ENCODE measurements at regions not wholly inside any gene's neighbourhood (a gene's known extent, or its start where the extent isn't known, plus 50 kb on each side); places are given as distances from the start of the nearest gene placed in this dataset.

DNA sequence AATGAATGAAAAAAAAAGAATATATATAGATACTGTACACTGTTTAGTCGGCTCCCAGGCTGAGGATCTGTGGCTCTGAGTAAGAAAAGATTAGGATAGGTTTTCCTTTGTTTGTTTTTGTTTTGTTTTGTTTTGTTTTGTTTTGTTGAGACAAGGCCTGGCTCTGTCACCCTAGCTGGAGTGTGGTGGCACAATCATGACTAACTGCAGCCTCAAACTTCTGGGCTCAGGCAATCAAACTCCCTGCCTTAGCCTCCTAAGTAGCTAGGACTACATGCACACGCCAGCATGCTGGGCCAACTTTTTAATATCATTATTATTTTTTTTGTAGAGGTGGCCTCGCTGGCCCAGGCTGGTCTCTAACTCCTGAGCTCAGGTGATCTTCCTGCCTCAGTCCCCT is 87.9 kb upstream of the PTBP2 start:
- intact Hi-C loops (cut with DNase I): no loop called here

DNA sequence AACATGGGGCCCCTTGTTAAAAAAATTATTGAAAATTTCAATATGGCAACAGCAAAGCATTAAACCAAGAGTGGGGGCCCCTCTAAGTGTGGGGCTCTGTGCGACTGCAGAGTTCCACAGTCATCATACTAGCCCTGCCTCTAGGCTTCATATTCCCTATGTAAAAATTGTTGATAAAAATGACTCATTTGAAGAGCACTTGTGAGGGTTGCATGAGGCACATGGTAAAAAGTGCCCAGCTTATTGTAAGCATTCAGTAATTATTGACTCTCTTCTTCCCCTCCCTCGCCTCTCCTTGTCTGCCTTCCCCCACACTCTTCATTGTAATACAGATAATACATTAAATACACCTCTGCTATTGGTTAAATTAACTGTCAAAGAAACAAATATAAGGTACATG is 86.7 kb upstream of the PTBP2 start:
- intact Hi-C loops (cut with DNase I): no loop called here

More for the DNA sequence above, 87.9 kb upstream of the PTBP2 start:
- no peak for DNase-seq (ENCODE audit: low spot score)

GRCh38 chr1:96641282-96641681 is 80.3 kb upstream of the PTBP2 start:
- DNase-seq (ENCODE audit: low spot score): no peak
- intact Hi-C loops (cut with DNase I): no loop called here

More for the DNA sequence above, 86.7 kb upstream of the PTBP2 start:
- no peak for DNase-seq (ENCODE audit: low spot score)

GRCh38 chr1:96643519-96643918 is 78.1 kb upstream of the PTBP2 start:
- DNase-seq (ENCODE audit: low spot score): no peak
- intact Hi-C loops (cut with DNase I): no loop called here

DNA sequence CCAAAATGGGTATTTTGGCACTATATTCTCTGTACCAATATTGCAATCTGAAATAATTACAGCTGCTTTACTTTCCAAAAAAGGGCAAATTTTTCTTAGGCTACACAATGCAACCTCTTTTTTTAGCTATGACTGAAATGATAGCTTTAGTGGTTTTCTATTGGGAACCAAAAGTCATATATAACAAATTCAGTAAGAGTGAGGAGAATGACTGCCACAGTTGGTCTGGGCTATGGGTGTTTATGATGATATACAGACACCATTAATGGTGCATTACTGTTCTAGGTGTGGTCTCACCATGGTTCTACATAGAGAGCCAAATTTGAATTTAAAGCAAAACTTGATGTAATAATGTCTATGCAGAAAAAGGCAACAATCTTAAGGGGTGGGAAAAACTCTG is 72.3 kb upstream of the PTBP2 start:
- DNase-seq (ENCODE audit: low spot score): no peak
- intact Hi-C loops (cut with DNase I): no loop called here

GRCh38 chr1:96651517-96651916 is 70.1 kb upstream of the PTBP2 start:
- DNase-seq (ENCODE audit: low spot score): no peak
- intact Hi-C loops (cut with DNase I): no loop called here

GRCh38 chr1:96660051-96660450 is 61.5 kb upstream of the PTBP2 start:
- intact Hi-C loops (cut with DNase I): no loop called here
- DNase-seq (ENCODE audit: low spot score): no peak

- no peak for DNase-seq (ENCODE audit: low spot score)
- intact Hi-C loops (cut with DNase I): no loop called here
Observed at GRCh38 chr1:96660503-96660902, 61.1 kb upstream of the PTBP2 start.

Data from cardiac septum (tissue), 1 donor.